ENCODE measurements at regions not wholly inside any gene's neighbourhood (a gene's known extent, or its start where the extent isn't known, plus 50 kb on each side); places are given as distances from the start of the nearest gene placed in this dataset.

- TF ChIP-seq CTCF (IDR thresholded peaks at IDR 0.05) (no peak), POLR2A (IDR thresholded peaks at IDR 0.05) (no peak), POLR2AphosphoS5 (IDR thresholded peaks at IDR 0.05) (no peak), EP300 (IDR thresholded peaks at IDR 0.05; ENCODE audit: low read depth) (no peak)
These were observed 64.3 kb downstream of the ELAPOR2 start for GRCh38 chr7:86995052-86995725.

Measured in transverse colon (tissue), 4 donors.